HG03565 (cell line): ENCODE measurements at regions not wholly inside any gene's neighbourhood (a gene's known extent, or its start where the extent isn't known, plus 50 kb on each side); places are given as distances from the start of the nearest gene placed in this dataset.
"Not testable (repeated sequence)": the region's sequence is repeated elsewhere in the genome, so short reads cannot be mapped to it uniquely, and the experiment has no call there.

Experiments
- ATAC-seq: cut with Tn5 transposase; IDR thresholded peaks from one replicate; pipeline ENCODE4 v1.9.1; 2021; ENCODE audit warnings: mild to moderate bottlenecking, moderate library complexity; ENCODE audit not compliant: unreplicated experiment

DNA sequence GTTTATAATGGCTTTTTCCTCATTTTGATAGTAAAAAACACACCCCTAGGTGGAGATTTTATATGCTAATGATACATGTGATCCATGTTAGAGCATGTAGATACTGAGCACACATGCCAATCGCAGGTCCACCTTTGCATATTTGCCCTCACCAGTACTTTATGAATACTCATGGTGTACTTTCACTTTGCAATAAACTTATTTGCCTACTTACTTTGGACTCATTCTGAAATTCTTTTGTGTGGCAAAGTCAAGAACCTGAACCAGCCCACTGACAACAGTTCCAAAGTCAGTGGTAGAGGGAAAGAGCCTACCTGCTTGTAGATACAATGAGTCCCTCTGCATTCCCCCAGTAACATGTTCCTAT, 58.5 kb upstream of the DHRS4 start:
- no peak for ATAC-seq

DNA sequence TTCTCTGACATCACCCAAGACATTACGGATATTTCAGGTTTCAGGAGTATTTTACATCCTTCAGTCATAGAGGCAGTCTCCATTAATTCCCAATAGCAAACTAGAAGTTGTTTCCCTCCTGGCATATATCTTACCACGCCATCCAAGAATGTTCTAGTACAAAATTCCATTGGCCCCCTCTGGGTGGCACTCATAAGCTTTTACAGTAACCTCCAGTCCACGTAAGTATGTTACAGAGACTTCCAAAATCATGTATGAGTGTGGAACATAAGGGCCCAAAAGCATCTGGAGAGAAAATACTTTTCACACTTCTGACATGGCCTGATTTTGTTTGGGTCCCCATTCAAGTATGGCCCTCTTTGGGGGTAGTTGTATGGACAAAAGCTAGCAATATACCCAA, 58.1 kb upstream of the DHRS4 start:
- no peak for ATAC-seq

GRCh38 chr14:23896609-23897153, 56.9 kb upstream of the DHRS4 start:
- no peak for ATAC-seq

DNA sequence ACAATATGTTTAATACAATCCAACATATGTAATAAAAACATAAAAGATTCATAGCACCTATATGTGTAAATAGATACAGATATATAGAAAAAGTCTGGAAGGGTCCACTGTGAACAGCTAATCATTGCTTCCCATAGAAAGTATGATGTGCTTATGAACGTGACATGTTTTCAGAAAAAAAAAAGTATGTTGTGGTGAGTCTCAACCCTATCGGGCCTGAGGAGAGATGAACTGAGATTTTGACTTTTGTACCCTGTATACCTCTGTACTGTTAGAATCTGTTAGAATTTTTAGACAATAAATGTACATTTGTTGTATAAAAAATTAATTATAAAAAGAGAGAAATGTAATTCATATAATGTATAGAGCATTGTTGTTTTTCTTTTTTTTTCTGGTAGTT, 56.3 kb upstream of the DHRS4 start:
- ATAC-seq: not testable (repeated sequence)

DNA sequence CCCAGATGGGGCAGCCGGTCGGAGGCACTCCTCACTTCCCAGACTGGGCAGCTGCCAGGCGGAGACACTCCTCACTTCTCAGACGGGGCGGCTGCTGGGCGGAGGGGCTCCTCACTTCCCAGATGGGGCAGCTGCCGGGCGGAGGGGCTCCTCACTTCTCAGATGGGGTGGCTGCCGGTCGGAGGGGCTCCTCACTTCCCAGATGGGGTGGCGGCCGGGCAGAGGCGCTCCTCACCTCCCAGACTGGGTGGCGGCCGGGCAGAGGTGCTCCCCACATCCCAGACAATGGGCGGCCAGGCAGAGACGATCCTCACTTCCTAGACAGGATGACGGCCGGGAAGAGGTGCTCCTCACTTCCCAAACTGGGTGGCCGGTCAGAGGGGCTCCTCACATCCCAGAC, 55.2 kb upstream of the DHRS4 start:
- ATAC-seq: not testable (repeated sequence)

DNA sequence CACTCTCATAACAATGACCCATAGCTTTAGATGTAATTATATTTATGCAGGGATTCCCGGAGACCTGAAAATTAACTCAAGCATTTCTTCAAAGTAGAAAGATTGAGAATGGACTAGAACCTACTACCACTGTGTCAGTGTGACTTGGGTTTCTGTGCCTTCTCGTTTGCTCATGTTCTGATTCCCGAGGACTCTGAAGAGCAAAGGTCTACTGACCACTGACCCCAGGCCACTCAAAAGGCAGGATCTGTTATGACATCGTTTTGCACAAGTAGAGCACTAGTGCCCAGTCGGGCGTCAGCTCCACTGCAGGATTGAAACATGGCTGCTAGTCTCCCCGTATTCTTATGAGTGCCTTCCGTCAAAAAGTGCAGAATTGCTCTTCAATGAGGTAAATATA, 53.8 kb upstream of the DHRS4 start:
- no peak for ATAC-seq

GRCh38 chr14:23903442-23903841, 50.1 kb upstream of the DHRS4 start:
- ATAC-seq: no peak
